ENCODE measurements at regions not wholly inside any gene's neighbourhood (a gene's known extent, or its start where the extent isn't known, plus 50 kb on each side); places are given as distances from the start of the nearest gene placed in this dataset.
"Not testable (repeated sequence)": the region's sequence is repeated elsewhere in the genome, so short reads cannot be mapped to it uniquely, and the experiment has no call there.

- H2BK12ac ChIP-seq (ENCODE audit: insufficient read length, low read depth, low read length): no peak overlapping the region
- H3K79me2 ChIP-seq (ENCODE audit: insufficient read depth, low read length): no peaks in the 10 kb centered on the region
- Mint-ChIP-seq H3K27ac (no peak overlapping the region), H3K27me3 (ENCODE audit: low read depth) (peaks cover 3% of the 10 kb centered on the region; the same call in 1 of the 2 replicates), H3K36me3 (ENCODE audit: insufficient read depth in 1 of 3, low read depth in 3 of 3) (peaks cover 0 to 9% (median 5%) of the 10 kb centered on the region in 3 experiments; a peak in 5 of 7 replicates), H3K4me3 (no peak overlapping the region), H3K4me1 (no peaks in the 10 kb centered on the region), H3K9me3 (peaks cover 50 to 58% of the 10 kb centered on the region in 2 experiments)
- H3K23ac ChIP-seq (ENCODE audit: insufficient read length, low read depth, low read length): no peak overlapping the region
- no CpG with 5 or more reads among the region's 21 CpGs for WGBS (ENCODE audit: extremely low coverage, insufficient read length, low lambda C conversion rate)
- H3K79me1 ChIP-seq (ENCODE audit: insufficient read depth, low read depth, low read length, poor library complexity, severe bottlenecking): no peaks in the 10 kb centered on the region
- no peaks in the 10 kb centered on the region for H4K20me1 ChIP-seq (ENCODE audit: control insufficient read depth, insufficient read depth, insufficient read length)
- no peak overlapping the region for H2BK20ac ChIP-seq (ENCODE audit: low read depth, low read length, poor library complexity, severe bottlenecking)
- H2BK5ac ChIP-seq (ENCODE audit: insufficient read length, low read length): no peak overlapping the region
- no peak overlapping the region for H2AFZ ChIP-seq (ENCODE audit: low read length)
- no peak overlapping the region for H2BK15ac ChIP-seq (ENCODE audit: low read depth, low read length)
- no peaks in the 10 kb centered on the region for H3K27me3 ChIP-seq (ENCODE audit: insufficient read depth, low read length)
- no peak overlapping the region for H3K18ac ChIP-seq (ENCODE audit: insufficient read length, low read depth, low read length)
- no peak overlapping the region for H4K8ac ChIP-seq (replicated peaks; ENCODE audit: insufficient read length, low read depth, low read length)
- no peak for TF ChIP-seq CTCF (conservative IDR thresholded peaks at IDR 0.05)
- no peak overlapping the region for H3T11ph ChIP-seq (ENCODE audit: low read length)
- H3K23me2 ChIP-seq (ENCODE audit: insufficient read length, low read depth, low read length, poor library complexity, severe bottlenecking): no peaks in the 10 kb centered on the region
- no peak overlapping the region for H2AK5ac ChIP-seq (ENCODE audit: insufficient read length, low read length)
- H3K4me2 ChIP-seq (ENCODE audit: insufficient read depth, insufficient read length, low read length): no peak overlapping the region
- no peak overlapping the region for H3K4ac ChIP-seq (ENCODE audit: low read depth, low read length)
- H2BK120ac ChIP-seq (ENCODE audit: low read depth, low read length, poor library complexity, severe bottlenecking): no peak overlapping the region
- H3K9ac ChIP-seq (ENCODE audit: extremely low read depth, insufficient read length, low read length): no peak overlapping the region
- no peak overlapping the region for H4K5ac ChIP-seq (ENCODE audit: insufficient read length, low read depth, low read length)
- H3K9me3 ChIP-seq (ENCODE audit: control insufficient read depth, low read depth, low read length): no peaks in the 10 kb centered on the region
- no peak overlapping the region for H3K27ac ChIP-seq (ENCODE audit: insufficient read length, low read depth, low read length)
- H3K14ac ChIP-seq (ENCODE audit: insufficient read depth, low read length): no peak overlapping the region
- no peak overlapping the region for H3K56ac ChIP-seq (ENCODE audit: insufficient read length, low read depth, low read length)
- no peaks in the 10 kb centered on the region for H3K4me1 ChIP-seq (ENCODE audit: insufficient read depth, low read length)
- H4K91ac ChIP-seq (ENCODE audit: insufficient read length, low read depth, low read length): no peak overlapping the region
- no peak for DNase-seq
These were observed 273.5 kb downstream of the LIPI start for GRCh38 chr21:13937236-13937635.

- not testable (repeated sequence) for H3K27me3 Mint-ChIP-seq (ENCODE audit: low read depth); H3K4me3 Mint-ChIP-seq; H3K27ac Mint-ChIP-seq; H3K4me2 ChIP-seq (ENCODE audit: insufficient read depth, insufficient read length, low read length); H2BK120ac ChIP-seq (ENCODE audit: low read depth, low read length, poor library complexity, severe bottlenecking); H2BK20ac ChIP-seq (ENCODE audit: low read depth, low read length, poor library complexity, severe bottlenecking); H3K18ac ChIP-seq (ENCODE audit: insufficient read length, low read depth, low read length); H4K91ac ChIP-seq (ENCODE audit: insufficient read length, low read depth, low read length); H3K4me1 ChIP-seq (ENCODE audit: insufficient read depth, low read length); H3K27ac ChIP-seq (ENCODE audit: insufficient read length, low read depth, low read length); H3K56ac ChIP-seq (ENCODE audit: insufficient read length, low read depth, low read length); H3K27me3 ChIP-seq (ENCODE audit: insufficient read depth, low read length); DNase-seq; H3K9me3 ChIP-seq (ENCODE audit: control insufficient read depth, low read depth, low read length); H2BK15ac ChIP-seq (ENCODE audit: low read depth, low read length); H3K9ac ChIP-seq (ENCODE audit: extremely low read depth, insufficient read length, low read length); H2AFZ ChIP-seq (ENCODE audit: low read length); H3K79me2 ChIP-seq (ENCODE audit: insufficient read depth, low read length); H2BK5ac ChIP-seq (ENCODE audit: insufficient read length, low read length); H2BK12ac ChIP-seq (ENCODE audit: insufficient read length, low read depth, low read length); H3K23me2 ChIP-seq (ENCODE audit: insufficient read length, low read depth, low read length, poor library complexity, severe bottlenecking); H4K20me1 ChIP-seq (ENCODE audit: control insufficient read depth, insufficient read depth, insufficient read length); H3K23ac ChIP-seq (ENCODE audit: insufficient read length, low read depth, low read length); H2AK5ac ChIP-seq (ENCODE audit: insufficient read length, low read length); H3K4me1 Mint-ChIP-seq; H3K14ac ChIP-seq (ENCODE audit: insufficient read depth, low read length); H3K79me1 ChIP-seq (ENCODE audit: insufficient read depth, low read depth, low read length, poor library complexity, severe bottlenecking); H3K36me3 Mint-ChIP-seq (ENCODE audit: insufficient read depth in 1 of 3, low read depth in 3 of 3); H4K5ac ChIP-seq (ENCODE audit: insufficient read length, low read depth, low read length); H3K4ac ChIP-seq (ENCODE audit: low read depth, low read length); H4K8ac ChIP-seq (replicated peaks; ENCODE audit: insufficient read length, low read depth, low read length); H3T11ph ChIP-seq (ENCODE audit: low read length)
- peaks cover 52 to 61% of the 10 kb centered on the region in 2 experiments for H3K9me3 Mint-ChIP-seq
- no CpG with 5 or more reads among the region's 38 CpGs for WGBS (ENCODE audit: extremely low coverage, insufficient read length, low lambda C conversion rate)
These were observed 274.5 kb downstream of the LIPI start for GRCh38 chr21:13936033-13936937.

All from H9 (cell line).